Omental fat pad (tissue), 3 donors: ENCODE measurements at regions not wholly inside any gene's neighbourhood (a gene's known extent, or its start where the extent isn't known, plus 50 kb on each side); places are given as distances from the start of the nearest gene placed in this dataset.

Experiments used
- ATAC-seq: fragments of 150-250 bp; one replicate; pipeline ENCODE4 v1.9.1; 2016; ENCODE audit warnings: mild to moderate bottlenecking, moderate library complexity; ENCODE audit not compliant: low FRiP score
- DNase-seq: peaks from one replicate; pipeline ENCODE4 v3.0.0-alpha.2; 2019; ENCODE audit warnings: low spot score
- TF ChIP-seq, protein P1 (sequence below), 3 donors: fragments of 450-650 bp; IDR thresholded peaks; one replicate each; pipeline ENCODE4 v1.5.1; 2016 to 2017; ENCODE audit warnings: antibody characterized with exemption in 3 of 3, mild to moderate bottlenecking in 3 of 3, moderate library complexity in 2 of 3

DNA sequence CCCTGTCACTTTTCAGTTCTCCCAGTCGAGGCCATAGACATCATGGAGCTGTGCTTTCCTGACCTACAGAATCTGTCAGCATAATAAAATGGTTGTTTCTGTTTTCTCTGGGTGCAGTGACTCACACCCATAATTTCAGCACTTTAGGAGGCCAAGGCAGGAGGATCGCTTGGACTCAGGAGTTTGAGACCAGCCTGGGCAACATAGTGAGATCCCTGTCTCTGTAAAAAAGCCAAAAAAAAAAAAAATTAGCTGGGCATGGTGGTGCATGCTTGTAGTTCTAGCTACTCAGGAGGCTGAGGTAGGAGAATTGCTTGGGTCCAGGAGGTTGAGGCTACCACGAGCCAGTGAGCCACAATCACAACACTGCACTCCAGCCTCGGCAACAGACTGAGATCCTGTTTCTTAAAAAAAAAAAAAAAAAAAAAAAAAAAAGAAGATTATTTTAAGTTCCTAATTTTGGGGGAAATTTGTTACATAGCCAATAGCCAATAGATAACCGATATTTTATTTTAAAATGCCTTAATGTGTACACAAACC, 196.2 kb downstream of the ADSS2 start:
- DNase-seq (no peak), ATAC-seq (no peak)
- TF ChIP-seq, protein P1, sequence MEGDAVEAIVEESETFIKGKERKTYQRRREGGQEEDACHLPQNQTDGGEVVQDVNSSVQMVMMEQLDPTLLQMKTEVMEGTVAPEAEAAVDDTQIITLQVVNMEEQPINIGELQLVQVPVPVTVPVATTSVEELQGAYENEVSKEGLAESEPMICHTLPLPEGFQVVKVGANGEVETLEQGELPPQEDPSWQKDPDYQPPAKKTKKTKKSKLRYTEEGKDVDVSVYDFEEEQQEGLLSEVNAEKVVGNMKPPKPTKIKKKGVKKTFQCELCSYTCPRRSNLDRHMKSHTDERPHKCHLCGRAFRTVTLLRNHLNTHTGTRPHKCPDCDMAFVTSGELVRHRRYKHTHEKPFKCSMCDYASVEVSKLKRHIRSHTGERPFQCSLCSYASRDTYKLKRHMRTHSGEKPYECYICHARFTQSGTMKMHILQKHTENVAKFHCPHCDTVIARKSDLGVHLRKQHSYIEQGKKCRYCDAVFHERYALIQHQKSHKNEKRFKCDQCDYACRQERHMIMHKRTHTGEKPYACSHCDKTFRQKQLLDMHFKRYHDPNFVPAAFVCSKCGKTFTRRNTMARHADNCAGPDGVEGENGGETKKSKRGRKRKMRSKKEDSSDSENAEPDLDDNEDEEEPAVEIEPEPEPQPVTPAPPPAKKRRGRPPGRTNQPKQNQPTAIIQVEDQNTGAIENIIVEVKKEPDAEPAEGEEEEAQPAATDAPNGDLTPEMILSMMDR (IDR thresholded peaks at IDR 0.05) = no peak

GRCh38 chr1:244256086-244256676, 195.5 kb downstream of the ADSS2 start:
- TF ChIP-seq, protein P1 (IDR thresholded peaks at IDR 0.05) = no peak
- no peak for ATAC-seq
- DNase-seq = no peak

- DNase-seq = no peak
- TF ChIP-seq, protein P1 (IDR thresholded peaks at IDR 0.05) = no peak
- no peak for ATAC-seq
These were observed 187.5 kb downstream of the ADSS2 start for GRCh38 chr1:244264163-244264562.

GRCh38 chr1:244265507-244265906, 186.2 kb downstream of the ADSS2 start:
- ATAC-seq = no peak
- TF ChIP-seq, protein P1 (IDR thresholded peaks at IDR 0.05) = no peak
- DNase-seq = no peak

DNA sequence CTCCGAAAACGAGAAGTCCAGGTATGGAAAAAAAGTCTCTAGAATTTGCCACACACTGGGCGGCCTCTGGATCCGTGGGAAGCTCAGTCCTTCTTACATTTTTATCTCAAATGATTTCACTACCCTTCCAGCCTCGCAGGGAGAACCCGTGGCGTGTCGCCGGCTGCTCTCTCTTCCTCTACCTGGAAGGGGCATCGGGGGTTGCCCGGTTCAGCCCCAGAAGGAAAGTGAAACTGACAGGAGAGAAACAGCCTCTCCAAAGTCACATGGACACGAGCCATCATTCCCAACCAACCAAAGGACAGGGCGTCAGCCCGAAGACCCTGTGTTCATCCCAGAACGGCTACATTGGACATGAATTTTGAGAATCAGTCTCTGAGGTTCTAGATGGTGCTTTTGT, 182.5 kb downstream of the ADSS2 start:
- TF ChIP-seq, protein P1 (IDR thresholded peaks at IDR 0.05) = no peak
- DNase-seq (no peak), ATAC-seq (no peak)

- no peak for DNase-seq
- no peak for ATAC-seq
These were observed 180.7 kb downstream of the ADSS2 start for GRCh38 chr1:244271004-244271403.

More at GRCh38 chr1:244271004-244271403, 180.7 kb downstream of the ADSS2 start:
- TF ChIP-seq, protein P1 (IDR thresholded peaks at IDR 0.05) = no peak
